ENCODE measurements at regions not wholly inside any gene's neighbourhood (a gene's known extent, or its start where the extent isn't known, plus 50 kb on each side); places are given as distances from the start of the nearest gene placed in this dataset.
A peak's percentile ranks its signal among the peaks of the same experiment; 100 is the strongest.

DNA sequence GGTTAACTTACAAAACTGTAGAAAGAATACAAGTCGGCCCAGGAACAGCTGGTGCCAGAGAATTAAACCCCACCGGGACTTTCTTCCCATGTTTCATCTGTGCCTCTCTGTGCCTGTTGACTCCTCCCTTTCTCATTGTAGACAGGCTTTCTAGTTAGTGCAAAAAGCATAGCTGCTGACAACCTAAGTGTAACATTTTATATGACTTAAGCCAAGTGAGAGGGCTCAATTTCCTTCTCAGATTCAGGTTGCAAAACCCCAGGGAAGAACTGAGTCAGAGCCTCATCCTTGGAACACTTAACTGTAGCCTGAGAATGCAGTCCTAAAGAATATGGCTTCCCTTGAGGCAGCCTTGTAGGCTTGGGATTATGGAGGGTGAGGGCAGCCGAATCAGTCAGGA, 302.5 kb upstream of the AZI2 start:
- TF ChIP-seq, protein P1, sequence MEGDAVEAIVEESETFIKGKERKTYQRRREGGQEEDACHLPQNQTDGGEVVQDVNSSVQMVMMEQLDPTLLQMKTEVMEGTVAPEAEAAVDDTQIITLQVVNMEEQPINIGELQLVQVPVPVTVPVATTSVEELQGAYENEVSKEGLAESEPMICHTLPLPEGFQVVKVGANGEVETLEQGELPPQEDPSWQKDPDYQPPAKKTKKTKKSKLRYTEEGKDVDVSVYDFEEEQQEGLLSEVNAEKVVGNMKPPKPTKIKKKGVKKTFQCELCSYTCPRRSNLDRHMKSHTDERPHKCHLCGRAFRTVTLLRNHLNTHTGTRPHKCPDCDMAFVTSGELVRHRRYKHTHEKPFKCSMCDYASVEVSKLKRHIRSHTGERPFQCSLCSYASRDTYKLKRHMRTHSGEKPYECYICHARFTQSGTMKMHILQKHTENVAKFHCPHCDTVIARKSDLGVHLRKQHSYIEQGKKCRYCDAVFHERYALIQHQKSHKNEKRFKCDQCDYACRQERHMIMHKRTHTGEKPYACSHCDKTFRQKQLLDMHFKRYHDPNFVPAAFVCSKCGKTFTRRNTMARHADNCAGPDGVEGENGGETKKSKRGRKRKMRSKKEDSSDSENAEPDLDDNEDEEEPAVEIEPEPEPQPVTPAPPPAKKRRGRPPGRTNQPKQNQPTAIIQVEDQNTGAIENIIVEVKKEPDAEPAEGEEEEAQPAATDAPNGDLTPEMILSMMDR (conservative IDR thresholded peaks at IDR 0.05 in 1 of 2, IDR thresholded peaks at IDR 0.05 in 1 of 2; ENCODE audit: low read depth in 1 of 2, low read length in 2 of 2): no peak
- TF ChIP-seq EZH2 (IDR thresholded peaks at IDR 0.05; ENCODE audit: low read length, missing control alignments): no peak
- H3K4me2 ChIP-seq (ENCODE audit: extremely low read depth, insufficient read depth, low read length): no peak overlapping the region

DNA sequence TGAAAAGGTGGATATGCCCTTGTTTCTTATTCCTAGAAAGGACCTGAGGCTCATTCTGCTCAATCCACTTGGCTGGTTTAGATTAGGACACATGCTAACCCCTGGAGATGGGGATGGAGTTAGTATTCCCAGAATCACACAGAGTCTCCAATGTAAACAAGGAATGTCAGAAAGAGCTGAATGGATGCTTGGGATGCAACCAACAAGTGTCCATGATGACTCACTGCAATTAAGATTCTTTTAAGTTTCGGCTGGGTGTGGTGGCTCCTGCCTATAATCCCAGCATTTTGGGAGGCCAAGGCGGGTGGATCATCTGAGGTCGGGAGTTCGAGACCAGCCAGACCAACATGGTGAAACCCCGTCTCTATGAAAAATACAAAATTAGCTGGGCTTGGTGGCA, 315.5 kb upstream of the AZI2 start:
- no peak overlapping the region for H3K27ac ChIP-seq (ENCODE audit: insufficient read depth, low read length)
- DNase-seq (ENCODE audit: low read depth in 2 of 2): no peak
- no peaks in the 10 kb centered on the region for H3K4me1 ChIP-seq (ENCODE audit: control insufficient read depth, extremely low read depth, insufficient read depth, low read length)
- no peaks in the 10 kb centered on the region for H3K79me2 ChIP-seq (ENCODE audit: control insufficient read depth, insufficient read depth, low read length)
- no peak overlapping the region for H3K9ac ChIP-seq (ENCODE audit: insufficient read depth, low read length)
- H3K4me3 ChIP-seq (replicated peaks in 1 of 4; ENCODE audit: control extremely low read depth in 1 of 4, insufficient read depth in 1 of 4, low read depth in 3 of 4, low read length in 4 of 4): no peak overlapping the region
- no peaks in the 10 kb centered on the region for H4K20me1 ChIP-seq (ENCODE audit: control insufficient read depth, extremely low read depth, insufficient read depth, low read length)
- H3K36me3 ChIP-seq (ENCODE audit: control insufficient read depth, insufficient read depth, low read length): no peaks in the 10 kb centered on the region
- no peak overlapping the region for H2AFZ ChIP-seq (ENCODE audit: low read length)
- no peak overlapping the region for H3K4me2 ChIP-seq (ENCODE audit: extremely low read depth, insufficient read depth, low read length)
- H3K9me3 ChIP-seq (ENCODE audit: control insufficient read depth, insufficient read depth, low read depth, low read length): no peaks in the 10 kb centered on the region
- H3K27me3 ChIP-seq (ENCODE audit: control insufficient read depth, insufficient read depth, low read length): no peaks in the 10 kb centered on the region
- TF ChIP-seq, protein P1 (conservative IDR thresholded peaks at IDR 0.05 in 1 of 2, IDR thresholded peaks at IDR 0.05 in 1 of 2; ENCODE audit: low read depth in 1 of 2, low read length in 2 of 2): no peak
- TF ChIP-seq EZH2 (IDR thresholded peaks at IDR 0.05; ENCODE audit: low read length, missing control alignments): no peak

More for the DNA sequence above, 302.5 kb upstream of the AZI2 start:
- H3K4me1 ChIP-seq (ENCODE audit: control insufficient read depth, extremely low read depth, insufficient read depth, low read length): no peaks in the 10 kb centered on the region
- no peaks in the 10 kb centered on the region for H4K20me1 ChIP-seq (ENCODE audit: control insufficient read depth, extremely low read depth, insufficient read depth, low read length)
- H3K27ac ChIP-seq (ENCODE audit: insufficient read depth, low read length): no peak overlapping the region
- no peak overlapping the region for H3K4me3 ChIP-seq (replicated peaks in 1 of 4; ENCODE audit: control extremely low read depth in 1 of 4, insufficient read depth in 1 of 4, low read depth in 3 of 4, low read length in 4 of 4)
- H3K36me3 ChIP-seq (ENCODE audit: control insufficient read depth, insufficient read depth, low read length): no peaks in the 10 kb centered on the region
- H3K9ac ChIP-seq (ENCODE audit: insufficient read depth, low read length): no peak overlapping the region
- no peaks in the 10 kb centered on the region for H3K9me3 ChIP-seq (ENCODE audit: control insufficient read depth, insufficient read depth, low read depth, low read length)
- H3K27me3 ChIP-seq (ENCODE audit: control insufficient read depth, insufficient read depth, low read length): no peaks in the 10 kb centered on the region
- H3K79me2 ChIP-seq (ENCODE audit: control insufficient read depth, insufficient read depth, low read length): no peaks in the 10 kb centered on the region
- DNase-seq (ENCODE audit: low read depth in 2 of 2): no peak
- no peak overlapping the region for H2AFZ ChIP-seq (ENCODE audit: low read length)

DNA sequence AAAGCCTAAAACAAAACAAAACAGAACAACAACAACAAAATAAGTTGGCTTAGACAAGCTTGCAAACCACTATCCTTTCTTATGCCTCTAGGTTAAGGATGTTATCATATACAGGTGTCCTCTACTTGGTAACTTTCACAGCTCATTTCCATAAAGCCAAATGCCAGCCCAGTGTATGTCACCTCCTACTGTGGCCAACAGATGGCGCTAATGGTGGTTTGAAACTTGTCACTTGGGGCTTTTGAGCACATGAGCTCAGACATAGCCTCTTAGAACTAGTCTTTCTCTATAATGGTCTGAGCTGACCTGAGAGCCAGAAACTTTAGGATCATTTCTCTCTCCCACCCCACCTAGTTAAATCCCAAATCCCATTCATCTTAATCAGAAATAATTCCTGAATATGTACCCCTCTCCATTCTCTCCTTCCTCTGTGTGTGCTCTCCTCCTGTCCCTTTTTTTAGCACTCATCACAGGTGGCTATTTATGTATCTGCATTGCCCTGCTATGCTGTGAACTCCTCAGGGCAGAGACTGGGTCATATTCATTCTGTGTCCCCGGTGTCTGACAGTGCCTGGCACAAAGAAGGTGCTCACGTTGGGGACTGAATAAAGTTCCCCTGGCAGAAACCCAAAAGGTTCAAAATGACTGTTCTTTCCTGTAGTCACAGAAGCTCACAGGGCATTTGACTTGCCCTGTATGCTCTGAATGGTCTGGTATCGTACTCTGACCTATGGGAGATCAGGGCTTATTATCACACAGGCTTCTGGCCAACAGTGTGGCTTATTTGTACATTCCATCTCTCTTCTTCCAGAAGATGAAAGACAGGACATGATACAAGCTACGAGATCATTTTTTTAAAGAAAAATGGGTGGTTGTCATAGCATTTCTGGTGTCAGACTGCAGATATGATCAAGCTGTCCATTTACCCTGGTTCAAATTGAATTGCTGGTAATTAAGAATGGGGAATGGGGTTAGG, 319.3 kb upstream of the AZI2 start:
- Histone ChIP-seq H3K27me3 (ENCODE audit: control insufficient read depth, insufficient read depth, low read length) (no peaks in the 10 kb centered on the region), H3K4me1 (ENCODE audit: control insufficient read depth, extremely low read depth, insufficient read depth, low read length) (no peaks in the 10 kb centered on the region), H3K9me3 (ENCODE audit: control insufficient read depth, insufficient read depth, low read depth, low read length) (no peaks in the 10 kb centered on the region), H3K36me3 (ENCODE audit: control insufficient read depth, insufficient read depth, low read length) (no peaks in the 10 kb centered on the region), H3K79me2 (ENCODE audit: control insufficient read depth, insufficient read depth, low read length) (no peaks in the 10 kb centered on the region), H2AFZ (ENCODE audit: low read length) (no peak overlapping the region), H4K20me1 (ENCODE audit: control insufficient read depth, extremely low read depth, insufficient read depth, low read length) (no peaks in the 10 kb centered on the region), H3K4me2 (ENCODE audit: extremely low read depth, insufficient read depth, low read length) (no peak overlapping the region), H3K27ac (ENCODE audit: insufficient read depth, low read length) (no peak overlapping the region), H3K4me3 (replicated peaks in 1 of 4; ENCODE audit: control extremely low read depth in 1 of 4, insufficient read depth in 1 of 4, low read depth in 3 of 4, low read length in 4 of 4) (no peak overlapping the region), H3K9ac (ENCODE audit: insufficient read depth, low read length) (no peak overlapping the region)
- peak; percentile 43 to 71 for DNase-seq (ENCODE audit: low read depth in 2 of 2)
- TF ChIP-seq, protein P1 (conservative IDR thresholded peaks at IDR 0.05 in 1 of 2, IDR thresholded peaks at IDR 0.05 in 1 of 2; ENCODE audit: low read depth in 1 of 2, low read length in 2 of 2): peak; percentile 80 to 89
- no peak for TF ChIP-seq EZH2 (IDR thresholded peaks at IDR 0.05; ENCODE audit: low read length, missing control alignments)

Measured in fibroblast of lung (primary cell).